Activated gamma-delta T cell treated with Interleukin-2 at 50 U/mL for 16 hours (primary cell): ENCODE measurements at regions not wholly inside any gene's neighbourhood (a gene's known extent, or its start where the extent isn't known, plus 50 kb on each side); places are given as distances from the start of the nearest gene placed in this dataset.

Experiments used
- DNase-seq: peaks from one replicate; pipeline ENCODE4 v3.0.0-alpha.2; 2020

GRCh38 chr6:164206807-164207423, 792.4 kb downstream of the QKI start:
- no peak for DNase-seq

GRCh38 chr6:164200071-164200470, 785.6 kb downstream of the QKI start:
- no peak for DNase-seq

- no peak for DNase-seq
Observed at GRCh38 chr6:164195942-164196281, 781.4 kb downstream of the QKI start.

GRCh38 chr6:164195278-164195941, 780.9 kb downstream of the QKI start:
- DNase-seq = no peak

GRCh38 chr6:164188861-164189260, 774.3 kb downstream of the QKI start:
- DNase-seq = no peak

- DNase-seq = no peak
Observed at GRCh38 chr6:164185471-164185871, 771.0 kb downstream of the QKI start.

GRCh38 chr6:164184410-164184809, 769.9 kb downstream of the QKI start:
- DNase-seq = no peak

- no peak for DNase-seq
Observed at GRCh38 chr6:164183556-164184123, 769.1 kb downstream of the QKI start.

GRCh38 chr6:164178679-164179332, 764.3 kb downstream of the QKI start:
- DNase-seq = no peak

GRCh38 chr6:164169355-164169754, 754.8 kb downstream of the QKI start:
- DNase-seq = no peak

- DNase-seq = no peak
Observed at GRCh38 chr6:164168595-164168994, 754.1 kb downstream of the QKI start.

- DNase-seq = no peak
Observed at GRCh38 chr6:164167873-164168405, 753.4 kb downstream of the QKI start.

- DNase-seq = no peak
Observed at GRCh38 chr6:164166996-164167395, 752.5 kb downstream of the QKI start.

- no peak for DNase-seq
Observed at GRCh38 chr6:164166515-164166914, 752.0 kb downstream of the QKI start.

GRCh38 chr6:164164876-164165275, 750.4 kb downstream of the QKI start:
- DNase-seq = no peak

- DNase-seq = no peak
Observed at GRCh38 chr6:164163239-164163638, 748.7 kb downstream of the QKI start.

GRCh38 chr6:164159061-164159460, 744.5 kb downstream of the QKI start:
- no peak for DNase-seq

- no peak for DNase-seq
Observed at GRCh38 chr6:164154588-164154987, 740.1 kb downstream of the QKI start.

GRCh38 chr6:164152611-164153010, 738.1 kb downstream of the QKI start:
- DNase-seq = no peak

- DNase-seq = no peak
Observed at GRCh38 chr6:164151161-164152120, 736.9 kb downstream of the QKI start.

- no peak for DNase-seq
Observed at GRCh38 chr6:164150232-164150631, 735.7 kb downstream of the QKI start.

GRCh38 chr6:164148788-164149187, 734.3 kb downstream of the QKI start:
- no peak for DNase-seq

GRCh38 chr6:164144316-164144715, 729.8 kb downstream of the QKI start:
- no peak for DNase-seq
